ENCODE measurements at regions not wholly inside any gene's neighbourhood (a gene's known extent, or its start where the extent isn't known, plus 50 kb on each side); places are given as distances from the start of the nearest gene placed in this dataset.
"Not testable (repeated sequence)": the region's sequence is repeated elsewhere in the genome, so short reads cannot be mapped to it uniquely, and the experiment has no call there.

- no peak for DNase-seq (ENCODE audit: low spot score)
Observed at GRCh38 chr6:6748001-6748400, 159.5 kb downstream of the LY86 start.

- peak; percentile 83 for DNase-seq (ENCODE audit: low spot score)
Observed at GRCh38 chr6:6749702-6750491, 161.4 kb downstream of the LY86 start.

GRCh38 chr6:6750594-6751265 lies 162.2 kb downstream of the LY86 start:
- no peak for DNase-seq (ENCODE audit: low spot score)

- DNase-seq (ENCODE audit: low spot score), result no peak
Observed at GRCh38 chr6:6751266-6751596, 162.7 kb downstream of the LY86 start.

GRCh38 chr6:6751619-6752023 lies 163.1 kb downstream of the LY86 start:
- peak; percentile 44 for DNase-seq (ENCODE audit: low spot score)

GRCh38 chr6:6752129-6752528 lies 163.6 kb downstream of the LY86 start:
- DNase-seq (ENCODE audit: low spot score), result peak; percentile 85

- no peak for DNase-seq (ENCODE audit: low spot score)
Observed at GRCh38 chr6:6753301-6753700, 164.8 kb downstream of the LY86 start.

- DNase-seq (ENCODE audit: low spot score), result no peak
Observed at GRCh38 chr6:6756526-6756925, 168.0 kb downstream of the LY86 start.

- DNase-seq (ENCODE audit: low spot score), result no peak
Observed at GRCh38 chr6:6758546-6758914, 170.0 kb downstream of the LY86 start.

- peak; percentile 85 for DNase-seq (ENCODE audit: low spot score)
Observed at GRCh38 chr6:6758915-6759654, 170.6 kb downstream of the LY86 start.

- no peak for DNase-seq (ENCODE audit: low spot score)
Observed at GRCh38 chr6:6760002-6760401, 171.5 kb downstream of the LY86 start.

- DNase-seq (ENCODE audit: low spot score), result not testable (repeated sequence)
Observed at GRCh38 chr6:6762566-6762965, 174.0 kb downstream of the LY86 start.

- DNase-seq (ENCODE audit: low spot score), result no peak
Observed at GRCh38 chr6:6764764-6765434, 176.4 kb downstream of the LY86 start.

- no peak for DNase-seq (ENCODE audit: low spot score)
Observed at GRCh38 chr6:6766230-6766905, 177.8 kb downstream of the LY86 start.

- DNase-seq (ENCODE audit: low spot score), result no peak
Observed at GRCh38 chr6:6769466-6769865, 180.9 kb downstream of the LY86 start.

GRCh38 chr6:6771224-6771945 lies 182.9 kb downstream of the LY86 start:
- no peak for DNase-seq (ENCODE audit: low spot score)

- DNase-seq (ENCODE audit: low spot score), result no peak
Observed at GRCh38 chr6:6771964-6772363, 183.4 kb downstream of the LY86 start.

- no peak for DNase-seq (ENCODE audit: low spot score)
Observed at GRCh38 chr6:6772751-6773150, 184.2 kb downstream of the LY86 start.

- no peak for DNase-seq (ENCODE audit: low spot score)
Observed at GRCh38 chr6:6775074-6775473, 186.6 kb downstream of the LY86 start.

- no peak for DNase-seq (ENCODE audit: low spot score)
Observed at GRCh38 chr6:6780231-6780630, 191.7 kb downstream of the LY86 start.

Measured in umbilical cord (tissue), 1 donor.